ENCODE measurements at regions not wholly inside any gene's neighbourhood (a gene's known extent, or its start where the extent isn't known, plus 50 kb on each side); places are given as distances from the start of the nearest gene placed in this dataset.

- TF ChIP-seq CTCF (conservative IDR thresholded peaks at IDR 0.05; ENCODE audit: low read length) (no peak), EZH2phosphoT487 (IDR thresholded peaks at IDR 0.05; ENCODE audit: borderline replicate concordance) (no peak)
Observed at GRCh38 chr13:21930536-21930935, 259.7 kb downstream of the FGF9 start.
